ENCODE measurements at regions not wholly inside any gene's neighbourhood (a gene's known extent, or its start where the extent isn't known, plus 50 kb on each side); places are given as distances from the start of the nearest gene placed in this dataset.
"Not testable (repeated sequence)": the region's sequence is repeated elsewhere in the genome, so short reads cannot be mapped to it uniquely, and the experiment has no call there.

- DNase-seq (ENCODE audit: low spot score), result no peak
- in situ Hi-C loops (cut with MboI; ENCODE audit: low pct_unique_long_range_greater_than_20kb, low sequenced_read_pairs, unreplicated experiment), result no loop called here
- TF ChIP-seq, protein P1, sequence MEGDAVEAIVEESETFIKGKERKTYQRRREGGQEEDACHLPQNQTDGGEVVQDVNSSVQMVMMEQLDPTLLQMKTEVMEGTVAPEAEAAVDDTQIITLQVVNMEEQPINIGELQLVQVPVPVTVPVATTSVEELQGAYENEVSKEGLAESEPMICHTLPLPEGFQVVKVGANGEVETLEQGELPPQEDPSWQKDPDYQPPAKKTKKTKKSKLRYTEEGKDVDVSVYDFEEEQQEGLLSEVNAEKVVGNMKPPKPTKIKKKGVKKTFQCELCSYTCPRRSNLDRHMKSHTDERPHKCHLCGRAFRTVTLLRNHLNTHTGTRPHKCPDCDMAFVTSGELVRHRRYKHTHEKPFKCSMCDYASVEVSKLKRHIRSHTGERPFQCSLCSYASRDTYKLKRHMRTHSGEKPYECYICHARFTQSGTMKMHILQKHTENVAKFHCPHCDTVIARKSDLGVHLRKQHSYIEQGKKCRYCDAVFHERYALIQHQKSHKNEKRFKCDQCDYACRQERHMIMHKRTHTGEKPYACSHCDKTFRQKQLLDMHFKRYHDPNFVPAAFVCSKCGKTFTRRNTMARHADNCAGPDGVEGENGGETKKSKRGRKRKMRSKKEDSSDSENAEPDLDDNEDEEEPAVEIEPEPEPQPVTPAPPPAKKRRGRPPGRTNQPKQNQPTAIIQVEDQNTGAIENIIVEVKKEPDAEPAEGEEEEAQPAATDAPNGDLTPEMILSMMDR (IDR thresholded peaks at IDR 0.05; ENCODE audit: extremely low read depth, insufficient read depth, missing control alignments), result no peak
Measured at GRCh38 chr7:91570560-91570959, 306.3 kb downstream of the FZD1 start.

DNA sequence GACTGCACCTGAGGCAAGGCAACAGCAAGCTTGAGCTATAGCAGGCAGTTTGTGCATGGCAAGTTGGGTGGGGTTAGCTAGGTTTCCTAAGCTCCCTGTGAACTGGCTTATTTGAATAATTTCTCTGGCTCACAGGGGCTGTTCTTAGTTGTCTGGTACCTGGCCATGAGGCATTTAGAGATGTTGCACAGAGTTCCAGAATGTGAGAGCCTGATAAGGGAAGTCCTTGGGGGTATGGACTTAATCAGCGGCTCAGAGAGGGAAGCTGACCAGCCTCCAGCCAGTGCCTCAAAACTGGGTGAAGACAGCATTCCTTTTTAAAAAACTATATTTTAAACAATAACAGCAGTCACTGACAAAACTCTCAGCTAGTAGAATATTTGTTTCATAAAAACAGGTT lies 307.4 kb downstream of the FZD1 start:
- TF ChIP-seq, protein P1 (IDR thresholded peaks at IDR 0.05; ENCODE audit: extremely low read depth, insufficient read depth, missing control alignments), result no peak
- DNase-seq (ENCODE audit: low spot score), result no peak
- in situ Hi-C loops (cut with MboI; ENCODE audit: low pct_unique_long_range_greater_than_20kb, low sequenced_read_pairs, unreplicated experiment), result no loop called here

DNA sequence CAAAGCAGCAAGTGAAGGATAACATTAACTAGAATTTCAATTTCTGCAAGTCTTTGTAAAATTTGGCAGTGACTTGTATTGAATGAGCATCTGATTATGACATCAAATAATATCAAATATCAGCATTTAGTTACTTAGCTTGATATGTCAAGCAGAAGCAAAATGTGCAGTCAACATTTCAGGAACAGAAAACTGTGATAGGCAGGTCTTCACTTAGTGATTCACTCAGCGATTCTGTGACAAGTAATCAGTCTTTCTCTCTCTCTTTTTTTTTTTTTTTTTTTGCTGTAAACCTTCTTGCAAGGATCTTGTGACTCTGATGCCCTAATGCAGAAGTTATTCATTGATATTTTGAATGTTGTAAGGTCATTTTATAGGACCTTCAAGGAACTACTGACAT lies 307.1 kb downstream of the MTERF1 start:
- no peak for DNase-seq (ENCODE audit: low spot score)
- in situ Hi-C loops (cut with MboI; ENCODE audit: low pct_unique_long_range_greater_than_20kb, low sequenced_read_pairs, unreplicated experiment), result no loop called here
- TF ChIP-seq, protein P1 (IDR thresholded peaks at IDR 0.05; ENCODE audit: extremely low read depth, insufficient read depth, missing control alignments), result no peak

GRCh38 chr7:91576459-91576858 lies 304.0 kb downstream of the MTERF1 start:
- in situ Hi-C loops (cut with MboI; ENCODE audit: low pct_unique_long_range_greater_than_20kb, low sequenced_read_pairs, unreplicated experiment); DNase-seq (ENCODE audit: low spot score): not testable (repeated sequence)

DNA sequence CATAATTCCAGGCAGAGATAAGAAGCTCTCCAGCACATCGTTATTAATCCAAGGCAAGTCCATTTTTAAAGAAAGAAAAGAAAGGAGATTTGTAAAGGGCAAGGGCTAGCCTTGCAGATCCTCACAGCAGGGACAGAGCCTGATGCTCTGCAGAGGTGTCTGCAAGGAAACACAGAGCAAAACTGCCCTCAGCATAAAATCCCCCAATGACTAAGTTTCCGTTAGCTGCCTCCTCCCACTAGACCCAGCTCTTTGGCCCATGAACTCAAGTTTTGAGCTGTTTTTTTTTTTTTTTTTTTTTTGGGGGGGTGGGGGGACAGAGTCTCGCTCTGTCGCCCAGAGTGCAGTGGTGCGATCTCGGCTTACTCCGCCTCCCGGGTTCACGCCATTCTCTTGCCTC lies 300.7 kb downstream of the MTERF1 start:
- in situ Hi-C loops (cut with MboI; ENCODE audit: low pct_unique_long_range_greater_than_20kb, low sequenced_read_pairs, unreplicated experiment), result no loop called here
- no peak for DNase-seq (ENCODE audit: low spot score)
- TF ChIP-seq, protein P1 (IDR thresholded peaks at IDR 0.05; ENCODE audit: extremely low read depth, insufficient read depth, missing control alignments), result no peak

DNA sequence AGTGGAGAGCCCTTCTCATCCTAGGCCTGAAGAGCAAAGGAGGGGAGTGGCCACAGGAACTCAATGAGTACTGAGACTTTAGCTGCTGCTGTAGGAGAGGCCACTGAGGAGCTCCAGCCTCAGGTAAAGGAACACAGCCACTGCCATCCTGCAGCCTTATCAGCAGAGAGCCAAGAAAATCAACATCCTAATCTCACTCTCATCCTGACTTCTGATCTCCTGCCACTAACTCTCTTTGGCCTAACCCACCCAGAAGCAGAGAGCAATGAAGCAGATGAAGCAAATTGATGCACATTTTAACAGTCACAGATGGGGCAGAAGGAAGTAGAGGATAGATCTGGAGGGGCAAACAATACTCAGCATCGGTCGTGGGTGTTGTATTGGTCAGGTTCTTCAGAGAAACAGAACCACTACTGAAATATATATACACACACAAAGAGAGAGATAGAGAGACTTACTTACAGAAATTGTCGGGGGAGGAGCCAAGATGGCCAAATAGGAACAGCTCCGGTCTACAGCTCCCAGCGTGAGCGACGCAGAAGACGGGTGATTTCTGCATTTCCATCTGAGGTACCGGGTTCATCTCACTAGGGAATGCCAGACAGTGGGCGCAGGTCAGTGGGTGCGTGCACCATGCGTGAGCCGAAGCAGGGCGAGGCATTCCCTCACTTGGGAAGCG lies 297.6 kb downstream of the MTERF1 start:
- TF ChIP-seq, protein P1 (IDR thresholded peaks at IDR 0.05; ENCODE audit: extremely low read depth, insufficient read depth, missing control alignments), result no peak
- in situ Hi-C loops (cut with MboI; ENCODE audit: low pct_unique_long_range_greater_than_20kb, low sequenced_read_pairs, unreplicated experiment), result no loop called here
- DNase-seq (ENCODE audit: low spot score), result no peak

DNA sequence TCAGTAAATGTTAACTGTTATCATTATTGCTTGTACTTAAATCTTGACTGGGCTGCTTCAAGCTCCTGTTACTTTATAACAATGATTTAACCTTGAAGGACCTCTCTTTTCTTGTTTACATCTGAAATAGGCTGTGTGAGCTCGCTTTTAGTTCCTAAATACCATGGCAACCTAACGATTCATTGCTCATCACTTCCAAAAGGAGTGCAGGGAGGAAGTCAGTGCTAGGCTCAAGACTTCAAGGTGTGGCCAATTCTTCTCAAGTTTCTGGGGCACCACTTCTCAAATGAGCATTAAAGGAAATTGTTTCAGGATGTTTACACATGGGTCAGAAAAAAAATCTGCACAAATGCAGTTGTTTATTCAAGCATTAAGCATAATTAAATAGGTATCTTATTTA lies 284.2 kb downstream of the MTERF1 start:
- TF ChIP-seq, protein P1 (IDR thresholded peaks at IDR 0.05; ENCODE audit: extremely low read depth, insufficient read depth, missing control alignments), result no peak
- in situ Hi-C loops (cut with MboI; ENCODE audit: low pct_unique_long_range_greater_than_20kb, low sequenced_read_pairs, unreplicated experiment), result no loop called here
- no peak for DNase-seq (ENCODE audit: low spot score)
